ENCODE measurements at regions not wholly inside any gene's neighbourhood (a gene's known extent, or its start where the extent isn't known, plus 50 kb on each side); places are given as distances from the start of the nearest gene placed in this dataset.

DNA sequence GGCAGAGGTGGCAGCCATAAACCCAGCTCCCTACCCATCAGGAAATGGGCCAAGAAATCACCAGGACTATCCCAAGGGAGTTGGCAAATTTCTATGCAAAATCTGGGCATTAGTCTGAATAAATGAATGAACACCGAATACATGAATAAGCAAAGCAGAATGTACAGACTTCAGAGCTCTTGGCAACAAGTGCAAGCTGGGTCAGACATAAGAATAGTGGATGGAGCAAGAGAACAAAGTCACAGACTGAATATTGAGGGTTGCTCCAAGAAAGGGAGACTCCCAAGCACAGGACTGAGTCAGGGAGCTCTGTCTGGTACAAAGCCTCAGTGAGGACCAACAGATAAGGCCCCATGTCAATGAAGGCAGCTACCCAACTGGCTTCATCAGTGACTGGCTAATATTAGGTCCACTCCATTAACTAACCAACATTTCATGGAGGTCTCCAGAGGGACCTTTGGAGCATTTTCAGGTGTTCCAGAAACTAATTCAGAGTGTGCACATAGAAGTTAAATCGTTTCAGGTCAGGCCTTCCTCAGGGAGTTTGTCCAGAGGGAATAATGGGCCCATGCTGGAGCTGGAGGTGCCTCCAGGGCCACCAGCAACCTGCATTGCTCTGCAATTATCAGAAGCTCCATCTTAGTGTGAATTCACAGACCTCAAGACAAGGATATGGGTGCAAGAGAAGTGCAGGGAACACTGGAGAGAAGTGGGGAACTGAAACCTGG is 191.5 kb upstream of the RALGAPA2 start:
- DNase-seq (no peak), ATAC-seq (ENCODE audit: low read depth in 2 of 2) (no peak)
- no peaks in the 10 kb centered on the region for H3K36me3 Mint-ChIP-seq
- H3K4me1 Mint-ChIP-seq = no peaks in the 10 kb centered on the region
- H3K27me3 Mint-ChIP-seq = peaks cover 0 to 24% (median 16%) of the 10 kb centered on the region in 3 donors
- H3K27ac Mint-ChIP-seq = no peak overlapping the region
- peaks cover 0 to 8% (median 4%) of the 10 kb centered on the region in 7 donors for H3K9me3 Mint-ChIP-seq
- no peak overlapping the region for H3K4me3 Mint-ChIP-seq

DNA sequence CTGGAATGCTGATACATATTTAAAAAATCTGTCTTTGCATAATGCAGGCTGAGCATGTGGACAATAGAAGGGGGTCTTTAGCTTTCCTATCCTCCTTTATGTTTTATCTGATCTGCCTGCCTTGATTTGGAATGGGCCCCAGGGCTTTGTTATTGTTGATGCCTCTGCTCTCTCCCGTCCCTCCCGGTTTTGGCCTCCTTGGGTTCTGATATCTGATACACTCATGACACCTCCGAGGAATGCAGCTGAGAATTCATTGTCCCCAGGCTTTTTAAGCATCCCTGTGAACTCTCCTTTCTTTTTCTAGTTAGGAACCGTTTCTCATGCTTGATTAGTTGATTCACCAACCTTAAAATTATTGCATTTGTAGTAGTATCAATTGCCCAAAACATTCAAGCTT is 185.5 kb upstream of the RALGAPA2 start:
- Mint-ChIP-seq H3K27ac (no peak overlapping the region), H3K36me3 (no peaks in the 10 kb centered on the region), H3K4me3 (no peak overlapping the region), H3K4me1 (no peaks in the 10 kb centered on the region), H3K27me3 (peaks cover 0 to 21% (median 0%) of the 10 kb centered on the region in 3 donors), H3K9me3 (peaks cover 0 to 8% (median 3%) of the 10 kb centered on the region in 7 donors)
- no peak for DNase-seq
- ATAC-seq (ENCODE audit: low read depth in 2 of 2) = no peak

DNA sequence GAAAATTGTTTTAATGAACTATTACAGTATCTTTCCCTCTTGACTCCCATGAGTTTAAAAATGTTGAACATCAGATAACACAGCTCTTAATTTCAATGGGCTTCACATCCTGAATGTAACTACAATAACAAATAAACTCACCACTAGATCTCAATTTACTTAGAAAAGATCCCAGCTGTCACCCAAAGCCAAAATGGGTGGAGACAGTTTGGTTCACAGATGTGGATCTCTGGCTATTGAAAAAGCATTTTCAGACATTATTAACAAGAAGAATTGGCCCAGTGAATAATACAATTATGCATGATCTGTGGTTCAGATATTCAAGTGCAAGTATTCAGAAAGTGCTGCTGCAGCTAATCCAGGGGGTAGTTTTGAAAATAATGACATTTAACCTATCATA is 184.7 kb upstream of the RALGAPA2 start:
- ATAC-seq (ENCODE audit: low read depth in 2 of 2) (no peak), DNase-seq (no peak)
- no peaks in the 10 kb centered on the region for H3K4me1 Mint-ChIP-seq
- H3K36me3 Mint-ChIP-seq = no peaks in the 10 kb centered on the region
- no peak overlapping the region for H3K4me3 Mint-ChIP-seq
- no peak overlapping the region for H3K27ac Mint-ChIP-seq
- H3K27me3 Mint-ChIP-seq = peaks cover 0 to 27% (median 0%) of the 10 kb centered on the region in 3 donors
- H3K9me3 Mint-ChIP-seq = peaks cover 0 to 6% (median 2%) of the 10 kb centered on the region in 7 donors

DNA sequence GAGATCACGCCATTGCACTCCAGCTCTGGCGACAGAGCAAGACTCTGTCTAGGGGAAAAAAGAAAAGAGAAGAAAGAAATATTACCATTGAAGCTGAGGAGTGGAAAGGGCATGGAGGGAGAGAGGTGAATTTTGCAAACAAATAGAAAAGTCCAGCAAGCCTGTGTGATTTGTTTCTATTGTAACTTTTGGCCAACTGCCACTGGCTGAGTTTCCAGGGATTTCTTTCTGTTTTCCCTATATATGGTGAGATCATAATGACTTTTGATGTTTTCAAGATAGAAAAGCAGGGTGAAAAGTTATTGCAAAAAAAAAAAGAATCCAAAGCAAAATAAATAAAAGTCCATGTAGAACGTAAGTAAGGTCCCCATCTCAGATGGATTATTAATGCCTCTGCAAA is 184.2 kb upstream of the RALGAPA2 start:
- ATAC-seq (ENCODE audit: low read depth in 2 of 2) (no peak), DNase-seq (no peak)
- no peak overlapping the region for H3K27ac Mint-ChIP-seq
- H3K27me3 Mint-ChIP-seq = peaks cover 0 to 32% (median 0%) of the 10 kb centered on the region in 3 donors
- H3K9me3 Mint-ChIP-seq = peaks cover 0 to 3% (median under 1%) of the 10 kb centered on the region in 7 donors
- H3K36me3 Mint-ChIP-seq = no peaks in the 10 kb centered on the region
- H3K4me3 Mint-ChIP-seq = no peak overlapping the region
- H3K4me1 Mint-ChIP-seq = no peaks in the 10 kb centered on the region

DNA sequence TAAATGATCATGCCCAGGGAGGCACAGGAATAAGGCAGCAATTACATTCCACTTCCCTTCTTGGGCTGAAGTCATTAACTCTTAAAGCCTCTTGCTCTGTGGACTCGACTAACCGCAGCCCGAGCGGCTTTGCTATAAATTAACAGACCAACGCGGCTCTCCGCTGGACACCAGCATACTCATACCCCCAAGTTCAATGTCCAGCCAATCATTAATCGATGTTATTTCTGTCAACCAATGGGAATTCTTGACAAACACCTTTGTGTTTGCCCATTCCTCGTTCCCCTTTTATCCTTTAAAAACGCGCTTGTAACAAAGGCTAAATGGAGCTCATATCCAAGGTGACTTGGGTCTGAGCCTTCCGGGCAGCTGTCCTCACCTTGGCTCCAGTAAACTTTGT is 183.1 kb upstream of the RALGAPA2 start:
- Mint-ChIP-seq H3K27ac (no peak overlapping the region), H3K36me3 (no peaks in the 10 kb centered on the region), H3K4me3 (no peak overlapping the region), H3K27me3 (peaks cover 0 to 39% (median 0%) of the 10 kb centered on the region in 3 donors), H3K4me1 (no peaks in the 10 kb centered on the region), H3K9me3 (peaks cover 0 to 3% (median 0%) of the 10 kb centered on the region in 7 donors)
- DNase-seq = no peak
- ATAC-seq (ENCODE audit: low read depth in 2 of 2) = no peak

DNA sequence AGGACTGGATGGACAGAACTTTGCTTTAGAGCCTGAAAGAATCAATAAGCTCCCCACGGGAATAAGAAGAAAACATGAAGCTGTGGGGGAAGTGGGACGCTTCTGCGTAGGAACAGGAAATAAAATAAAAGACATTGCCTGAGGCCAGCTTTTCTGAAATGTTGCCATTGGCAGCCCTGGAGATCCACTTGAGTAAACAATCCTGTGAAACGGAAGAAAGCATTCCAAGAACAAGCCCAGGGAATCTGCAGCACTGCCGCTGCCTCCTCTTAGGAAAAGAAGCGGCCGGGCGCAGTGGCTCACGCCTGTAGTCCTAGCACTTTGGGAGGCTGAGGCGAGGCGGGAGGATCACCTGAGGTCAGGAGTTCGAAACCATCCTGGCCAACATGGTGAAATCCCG is 182.3 kb upstream of the RALGAPA2 start:
- ATAC-seq (ENCODE audit: low read depth in 2 of 2) (no peak), DNase-seq (no peak)
- H3K4me1 Mint-ChIP-seq = no peaks in the 10 kb centered on the region

DNA sequence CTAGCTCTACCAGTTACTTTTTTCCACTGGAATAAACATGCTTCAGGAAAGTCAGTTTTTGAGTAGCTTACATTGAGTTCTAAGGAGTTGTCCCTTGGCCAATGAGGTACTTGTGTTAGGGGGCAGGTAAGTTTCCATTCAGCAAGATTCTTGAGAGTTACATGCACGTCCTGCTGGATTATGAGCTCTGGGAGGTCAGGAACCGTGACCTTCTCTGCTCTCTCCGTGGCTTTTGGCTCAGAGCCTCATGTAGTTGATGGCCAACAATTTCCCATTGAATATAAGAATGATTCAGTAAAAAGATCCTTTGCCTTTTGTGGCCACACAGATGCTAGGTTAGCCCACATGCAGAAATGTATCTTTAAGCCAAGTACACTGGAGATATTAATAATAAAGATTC is 181.8 kb upstream of the RALGAPA2 start:
- Mint-ChIP-seq H3K27ac (no peak overlapping the region), H3K4me3 (no peak overlapping the region), H3K9me3 (peaks cover 0 to 3% (median 0%) of the 10 kb centered on the region in 7 donors), H3K4me1 (no peaks in the 10 kb centered on the region), H3K27me3 (peaks cover 3 to 38% (median 4%) of the 10 kb centered on the region in 3 donors), H3K36me3 (no peaks in the 10 kb centered on the region)
- ATAC-seq (ENCODE audit: low read depth in 2 of 2) (no peak), DNase-seq (no peak)

More for the DNA sequence above, 182.3 kb upstream of the RALGAPA2 start:
- peaks cover 0 to 39% (median 3%) of the 10 kb centered on the region in 3 donors for H3K27me3 Mint-ChIP-seq
- peaks cover 0 to 3% (median 0%) of the 10 kb centered on the region in 7 donors for H3K9me3 Mint-ChIP-seq
- H3K36me3 Mint-ChIP-seq = no peaks in the 10 kb centered on the region
- no peak overlapping the region for H3K27ac Mint-ChIP-seq
- no peak overlapping the region for H3K4me3 Mint-ChIP-seq

DNA sequence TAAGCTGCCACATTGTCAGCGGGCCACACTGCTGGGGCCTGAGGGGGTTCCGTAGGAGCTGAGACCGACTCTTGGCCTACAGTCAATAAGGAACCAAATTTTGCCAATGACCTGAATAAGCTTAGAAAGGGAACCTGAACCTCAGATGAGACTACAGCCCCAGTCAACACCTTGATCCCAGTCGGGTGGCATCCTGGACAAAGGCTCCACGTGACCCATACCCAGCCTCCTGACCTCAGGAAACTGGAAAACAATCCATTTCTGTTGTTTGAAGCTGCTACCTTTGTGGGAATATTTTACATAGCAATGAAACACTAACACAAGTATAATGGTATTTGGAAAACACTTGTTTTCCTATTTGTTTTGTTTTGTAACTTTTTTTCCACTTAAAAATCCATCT is 179.9 kb upstream of the RALGAPA2 start:
- H3K4me1 Mint-ChIP-seq = no peaks in the 10 kb centered on the region
- no peak for ATAC-seq (ENCODE audit: low read depth in 2 of 2)
- H3K4me3 Mint-ChIP-seq = no peak overlapping the region
- H3K36me3 Mint-ChIP-seq = no peaks in the 10 kb centered on the region
- peaks cover 4 to 46% (median 17%) of the 10 kb centered on the region in 3 donors for H3K27me3 Mint-ChIP-seq
- DNase-seq = no peak
- H3K9me3 Mint-ChIP-seq = peaks cover 0 to 3% (median 0%) of the 10 kb centered on the region in 7 donors
- H3K27ac Mint-ChIP-seq = no peak overlapping the region

DNA sequence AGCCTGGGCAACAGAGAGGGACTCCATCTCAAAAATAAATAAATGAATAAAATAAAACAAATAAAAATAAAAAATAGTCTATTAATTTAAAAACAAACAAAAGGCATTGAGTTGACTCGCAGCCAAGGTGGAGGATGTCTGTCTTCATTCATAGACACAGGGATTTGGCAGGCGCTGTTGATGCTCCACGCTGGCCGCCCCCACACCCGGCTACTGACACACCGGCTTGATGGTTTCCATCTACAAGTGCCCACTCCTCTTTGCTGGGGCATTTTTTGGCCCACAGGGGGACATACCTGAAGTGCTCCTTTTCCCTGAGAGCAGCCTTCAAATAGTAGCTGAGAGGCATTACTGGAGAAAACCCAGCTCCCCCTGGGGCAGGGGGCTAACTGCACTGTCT is 178.3 kb upstream of the RALGAPA2 start:
- ATAC-seq (ENCODE audit: low read depth in 2 of 2) = no peak
- Mint-ChIP-seq H3K4me1 (no peaks in the 10 kb centered on the region), H3K27me3 (peaks cover 9 to 45% (median 17%) of the 10 kb centered on the region in 3 donors), H3K27ac (no peak overlapping the region), H3K36me3 (no peaks in the 10 kb centered on the region), H3K9me3 (peaks cover 0 to 3% (median 0%) of the 10 kb centered on the region in 7 donors), H3K4me3 (no peak overlapping the region)
- no peak for DNase-seq

DNA sequence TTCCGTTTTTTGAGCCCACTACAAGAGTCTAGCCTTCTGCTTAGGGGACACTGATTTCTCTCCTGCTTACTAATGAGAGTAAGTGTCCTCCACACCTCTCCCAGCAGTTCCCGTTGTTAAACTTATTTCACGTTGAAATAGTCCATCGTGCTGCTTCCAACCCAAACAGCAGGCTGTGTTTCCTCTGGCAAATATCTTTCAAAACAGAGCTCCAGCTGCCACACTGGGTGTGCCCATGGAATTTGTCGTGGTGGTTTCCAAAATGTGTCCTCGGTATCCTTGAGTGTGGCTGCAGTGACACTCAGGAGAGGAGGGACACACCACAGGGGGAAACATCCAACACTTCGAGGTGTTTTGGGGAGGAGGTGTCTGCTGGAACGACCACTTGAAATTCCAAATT is 176.5 kb upstream of the RALGAPA2 start:
- Mint-ChIP-seq H3K27me3 (peaks cover 9 to 31% (median 17%) of the 10 kb centered on the region in 3 donors), H3K4me1 (no peaks in the 10 kb centered on the region), H3K36me3 (no peaks in the 10 kb centered on the region), H3K9me3 (peaks cover 0 to 3% (median 0%) of the 10 kb centered on the region in 7 donors), H3K27ac (peak overlapping the region in 1 of 6 donors; percentile 50), H3K4me3 (no peak overlapping the region)
- no peak for ATAC-seq (ENCODE audit: low read depth in 2 of 2)
- DNase-seq = no peak

DNA sequence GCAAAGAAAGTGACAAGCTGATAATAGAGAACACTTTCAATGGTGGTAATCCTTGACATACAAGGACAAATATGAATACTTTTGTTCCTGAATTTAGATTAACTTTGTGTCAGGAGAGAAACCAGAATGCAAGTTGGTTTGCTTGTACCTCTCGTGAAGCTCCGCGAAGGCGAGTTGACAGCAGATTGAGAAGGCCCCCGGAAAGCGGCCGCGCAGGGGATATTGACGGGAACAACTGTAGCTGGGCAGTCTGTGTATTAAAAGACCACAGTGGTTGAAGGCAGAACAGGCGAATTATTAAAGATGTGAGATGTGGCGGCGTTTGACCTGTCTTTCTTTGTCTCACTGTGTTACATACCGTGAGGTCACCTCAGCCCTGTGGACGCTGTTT is 175.8 kb upstream of the RALGAPA2 start:
- Mint-ChIP-seq H3K27me3 (peaks cover 11 to 36% (median 17%) of the 10 kb centered on the region in 3 donors), H3K4me1 (no peaks in the 10 kb centered on the region), H3K4me3 (no peak overlapping the region), H3K36me3 (no peaks in the 10 kb centered on the region), H3K9me3 (peaks cover 0 to 3% (median 0%) of the 10 kb centered on the region in 7 donors), H3K27ac (no peak overlapping the region)
- DNase-seq (no peak), ATAC-seq (ENCODE audit: low read depth in 2 of 2) (no peak)

DNA sequence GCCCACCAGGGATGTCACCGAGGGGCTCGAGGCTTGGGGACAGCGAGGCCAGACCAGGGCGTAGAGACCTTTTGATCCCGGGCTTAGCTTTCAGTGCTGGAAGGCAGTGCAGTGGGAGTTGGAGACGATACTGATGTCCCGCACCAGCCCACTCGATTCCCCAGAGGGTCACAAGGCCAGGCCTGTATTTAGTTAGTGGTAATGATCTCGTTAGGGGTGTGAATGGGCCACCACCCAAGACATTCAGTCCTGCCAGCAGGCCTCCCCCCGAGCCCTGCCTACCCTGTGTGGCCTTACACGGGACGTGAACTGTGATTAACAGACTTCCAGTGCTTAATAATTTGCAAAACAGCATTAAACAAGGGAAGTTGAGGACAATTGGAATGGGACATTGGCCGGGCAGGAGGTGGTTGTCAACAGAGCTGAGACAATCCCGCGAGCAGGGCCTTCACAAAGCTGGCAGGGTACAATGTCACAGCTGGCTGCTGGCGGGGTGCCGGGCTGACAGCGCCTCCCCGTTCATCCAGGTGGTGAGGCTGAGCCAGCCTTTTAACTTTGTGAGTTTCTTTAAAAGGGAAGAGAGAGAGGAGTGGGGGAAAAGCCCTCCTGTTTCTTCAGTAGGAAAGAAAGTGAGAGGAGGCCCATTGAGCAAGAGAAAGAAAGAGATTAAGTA is 175.3 kb upstream of the RALGAPA2 start:
- H3K36me3 Mint-ChIP-seq = no peaks in the 10 kb centered on the region
- DNase-seq = no peak
- peak overlapping the region in 1 of 8 donors; percentile 48 for H3K4me3 Mint-ChIP-seq
- H3K27me3 Mint-ChIP-seq = peaks cover 16 to 39% (median 17%) of the 10 kb centered on the region in 3 donors
- no peaks in the 10 kb centered on the region for H3K4me1 Mint-ChIP-seq
- peaks cover 0 to 3% (median 0%) of the 10 kb centered on the region in 7 donors for H3K9me3 Mint-ChIP-seq
- ATAC-seq (ENCODE audit: low read depth in 2 of 2) = no peak
- no peak overlapping the region for H3K27ac Mint-ChIP-seq

DNA sequence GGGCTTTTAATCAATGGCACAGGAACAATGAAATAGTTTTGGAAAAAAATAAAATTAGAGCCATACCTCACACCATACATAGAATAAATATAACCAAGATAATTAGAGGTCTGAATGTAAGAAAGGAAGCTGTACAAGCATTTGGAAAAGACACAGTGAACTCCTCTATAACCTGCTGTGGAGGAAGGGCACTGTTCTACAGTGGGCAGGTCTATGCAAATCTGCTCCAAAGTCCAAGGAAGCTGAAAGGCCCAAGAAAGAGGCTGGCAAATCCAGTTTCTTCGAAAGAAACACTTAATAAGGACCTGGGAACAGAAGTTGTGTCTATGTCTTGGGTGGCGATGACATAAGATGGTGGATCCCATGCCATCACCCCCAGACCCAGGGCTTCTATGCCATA is 169.4 kb upstream of the RALGAPA2 start:
- Mint-ChIP-seq H3K4me1 (no peaks in the 10 kb centered on the region), H3K27ac (no peak overlapping the region), H3K36me3 (no peaks in the 10 kb centered on the region), H3K4me3 (no peak overlapping the region), H3K9me3 (no peaks in the 10 kb centered on the region), H3K27me3 (peaks cover 15 to 26% (median 24%) of the 10 kb centered on the region in 3 donors)
- ATAC-seq (ENCODE audit: low read depth in 2 of 2) = no peak
- DNase-seq = no peak

DNA sequence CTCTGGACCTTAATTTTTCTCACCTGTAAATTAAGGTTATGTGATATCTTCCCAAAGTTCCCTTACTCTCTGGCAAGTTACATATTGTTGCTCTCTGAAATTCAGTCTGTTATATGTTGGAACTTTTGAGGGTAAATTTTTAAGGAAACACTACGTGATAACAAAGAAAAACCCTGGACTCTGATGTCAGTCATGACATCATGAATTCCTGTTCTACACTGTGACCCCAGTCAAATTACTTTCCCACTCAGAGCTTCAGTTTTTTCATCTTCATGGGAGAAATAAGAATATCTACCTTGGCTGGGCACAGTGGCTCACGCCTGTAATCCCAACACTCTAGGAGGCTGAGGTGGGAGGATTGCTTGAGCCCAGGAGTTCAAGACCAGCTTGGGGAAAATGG is 164.6 kb upstream of the RALGAPA2 start:
- Mint-ChIP-seq H3K4me3 (no peak overlapping the region), H3K9me3 (no peaks in the 10 kb centered on the region), H3K36me3 (no peaks in the 10 kb centered on the region)

More for the DNA sequence above, 164.6 kb upstream of the RALGAPA2 start:
- no peaks in the 10 kb centered on the region for H3K4me1 Mint-ChIP-seq
- DNase-seq = no peak
- no peak for ATAC-seq (ENCODE audit: low read depth in 2 of 2)
- H3K27ac Mint-ChIP-seq = no peak overlapping the region
- H3K27me3 Mint-ChIP-seq = peaks cover 25 to 28% (median 26%) of the 10 kb centered on the region in 3 donors
